Smooth muscle cell of the brain vasculature (primary cell): ENCODE measurements at regions not wholly inside any gene's neighbourhood (a gene's known extent, or its start where the extent isn't known, plus 50 kb on each side); places are given as distances from the start of the nearest gene placed in this dataset.

Experiments
- DNase-seq: peaks from one replicate; pipeline ENCODE4 v3.0.0-alpha.2; 2012; ENCODE audit warnings: low read depth, low spot score

DNA sequence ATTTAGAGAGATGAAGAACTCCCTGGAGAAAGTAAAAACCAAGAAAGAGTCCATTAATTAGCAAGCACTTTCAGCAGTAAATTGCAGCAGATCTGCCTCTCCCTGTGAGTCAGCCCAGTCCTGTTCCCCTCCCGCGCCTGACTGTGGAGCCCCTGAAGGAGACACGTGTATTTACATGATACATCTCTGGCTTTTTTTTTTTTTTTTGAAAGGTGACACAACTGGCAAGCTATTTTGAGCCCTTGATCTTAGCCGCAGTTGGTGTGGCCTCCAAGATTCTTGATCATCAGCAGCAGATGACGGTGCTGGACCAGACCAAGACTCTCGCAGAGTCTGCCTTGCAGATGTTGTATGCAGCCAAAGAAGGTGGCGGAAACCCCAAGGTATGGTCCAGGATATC lies 271.8 kb upstream of the TPM1 start:
- no peak for DNase-seq

DNA sequence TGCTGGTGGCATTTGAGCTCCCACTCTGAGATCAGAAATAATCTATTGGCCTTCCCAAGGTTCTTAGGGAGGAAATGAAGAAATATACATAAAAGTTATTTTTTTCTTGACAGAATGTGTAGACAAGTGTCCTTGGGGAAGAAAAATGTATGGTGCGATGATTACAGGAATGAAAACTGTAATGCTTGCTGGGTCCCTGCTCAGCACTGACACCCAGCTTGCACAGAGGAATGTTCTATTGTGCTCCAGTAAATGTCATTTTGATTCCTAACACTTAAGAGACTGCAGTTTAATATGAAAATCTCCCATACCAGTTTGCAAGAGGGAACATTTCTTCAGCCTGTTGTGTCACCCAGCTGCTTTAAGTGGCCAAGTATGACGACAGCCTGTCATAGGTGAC lies 271.3 kb upstream of the TPM1 start:
- DNase-seq = no peak

DNA sequence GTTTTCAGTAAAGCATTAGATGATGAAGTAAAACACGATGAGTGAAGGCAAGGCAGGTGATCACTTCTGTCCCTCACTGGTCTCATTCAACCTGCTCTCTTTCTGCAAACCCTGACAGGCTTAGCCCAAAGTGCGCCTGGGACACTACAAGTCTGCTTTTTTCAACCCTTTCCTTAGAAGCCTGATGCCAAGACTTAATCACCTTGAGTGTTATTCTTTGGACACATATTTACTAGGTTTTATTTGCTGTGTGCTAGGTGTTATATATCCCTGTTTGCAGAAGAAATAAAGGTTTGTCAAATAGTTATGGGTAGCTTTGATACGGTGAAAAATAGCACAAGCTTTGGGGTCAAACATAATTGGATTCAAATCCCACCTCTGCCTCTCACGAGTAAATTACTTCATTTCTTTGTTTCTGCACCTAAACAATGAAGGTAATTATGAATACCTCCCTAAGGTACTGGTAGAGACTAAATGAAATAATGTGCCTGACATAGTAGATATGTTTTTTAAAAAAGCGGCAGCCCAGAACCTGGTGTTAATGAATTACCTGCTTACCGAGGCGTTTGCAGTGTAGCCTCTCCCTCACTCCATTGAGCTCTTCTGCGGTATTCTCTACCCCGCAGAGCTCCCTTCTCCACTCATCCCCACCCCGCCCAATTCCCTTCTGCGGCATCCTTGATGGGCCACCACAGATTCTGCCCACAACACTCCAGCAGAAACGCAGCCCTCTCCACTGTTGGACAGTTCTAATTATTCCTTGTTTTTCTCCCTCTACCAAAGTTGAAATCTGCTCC lies 269.0 kb upstream of the TPM1 start:
- DNase-seq = no peak

DNA sequence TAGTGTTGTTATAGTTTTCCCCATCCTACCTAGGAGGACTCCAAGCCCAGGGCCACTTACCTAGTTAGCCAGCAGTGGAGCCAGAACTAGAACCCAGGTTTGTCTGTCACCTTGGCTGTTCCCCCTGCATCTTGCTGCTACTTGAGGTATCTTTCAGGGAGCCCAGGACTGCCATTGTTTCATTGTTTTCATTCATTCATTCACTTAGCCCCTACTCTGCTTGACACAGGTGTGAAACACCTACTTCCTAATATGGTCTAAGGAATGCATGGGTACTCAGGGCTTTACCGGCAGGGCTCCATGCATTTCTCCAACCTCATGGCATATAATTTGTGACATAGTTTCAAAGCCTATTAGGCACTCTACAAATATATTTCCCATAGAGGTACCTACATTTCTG lies 266.6 kb upstream of the TPM1 start:
- no peak for DNase-seq

DNA sequence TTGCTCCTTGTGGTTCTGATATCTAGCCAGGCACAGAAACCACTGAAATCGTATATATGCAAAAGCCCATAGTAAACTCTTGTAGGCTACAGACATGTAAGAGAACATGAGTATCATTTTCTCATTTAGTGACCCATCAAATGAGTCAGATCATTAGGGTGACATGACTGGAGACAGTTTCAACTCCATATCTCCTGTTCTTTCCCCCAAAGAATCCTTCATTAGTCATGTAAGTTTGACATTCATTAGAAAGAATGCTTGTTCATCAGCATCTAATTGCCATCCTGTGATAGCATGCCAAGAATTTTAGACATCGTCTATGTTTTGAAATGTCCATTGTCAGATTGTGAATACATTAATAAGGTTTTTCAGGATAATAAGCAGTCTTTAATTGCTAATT lies 264.9 kb upstream of the TPM1 start:
- DNase-seq = no peak

DNA sequence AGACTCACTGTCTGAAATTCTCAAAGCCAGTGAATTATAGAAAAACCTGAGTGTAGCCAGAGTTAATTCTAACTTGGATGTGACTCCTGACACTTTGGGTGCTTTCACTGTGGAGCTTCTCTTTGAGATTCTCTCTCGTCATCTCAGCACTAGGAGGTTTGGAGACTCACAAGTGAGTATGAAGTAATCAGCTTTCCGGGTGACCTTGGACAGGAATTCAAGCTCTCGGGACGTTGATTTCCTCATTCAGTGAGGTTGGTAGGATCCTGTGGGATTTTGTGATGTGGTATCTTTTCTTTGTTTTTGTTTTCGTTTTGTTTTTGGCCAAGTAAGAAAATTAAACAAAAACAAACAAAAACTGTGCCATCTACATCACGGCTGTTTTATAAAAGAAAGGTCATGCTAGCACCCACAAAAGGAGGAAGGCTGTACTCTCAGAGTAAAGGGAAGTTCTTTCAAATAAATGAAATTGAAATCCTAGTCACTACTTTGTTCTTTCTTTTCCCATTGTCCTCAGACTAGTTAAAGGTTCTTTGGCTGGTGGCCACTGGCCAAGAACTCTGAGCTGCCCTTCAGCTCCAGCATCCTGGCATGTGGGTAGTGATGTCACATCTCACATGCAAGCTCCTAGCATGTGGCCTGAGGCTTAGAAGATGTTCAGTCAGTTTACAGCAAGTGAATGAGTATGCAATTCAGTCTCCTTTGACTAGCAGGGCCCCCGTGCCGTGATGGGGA lies 263.3 kb upstream of the TPM1 start:
- no peak for DNase-seq

DNA sequence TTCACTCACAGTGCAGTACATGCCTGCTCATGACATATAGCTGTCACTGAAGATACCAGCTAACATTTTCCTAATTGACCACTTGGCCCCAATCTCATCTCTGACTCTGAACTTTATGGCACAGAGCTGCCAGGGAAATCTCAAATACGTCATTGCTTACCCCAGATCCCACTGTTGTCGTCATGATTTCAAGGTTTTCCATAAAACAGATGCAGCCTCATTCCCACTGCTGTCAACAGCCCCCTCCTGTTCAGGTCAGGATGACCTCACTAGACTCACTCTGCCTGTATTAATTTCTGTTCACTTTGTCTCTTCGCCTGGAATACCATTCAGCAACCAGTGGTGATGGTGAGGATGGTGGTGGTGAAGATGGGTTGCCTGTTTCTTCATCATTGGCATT lies 262.6 kb upstream of the TPM1 start:
- no peak for DNase-seq

DNA sequence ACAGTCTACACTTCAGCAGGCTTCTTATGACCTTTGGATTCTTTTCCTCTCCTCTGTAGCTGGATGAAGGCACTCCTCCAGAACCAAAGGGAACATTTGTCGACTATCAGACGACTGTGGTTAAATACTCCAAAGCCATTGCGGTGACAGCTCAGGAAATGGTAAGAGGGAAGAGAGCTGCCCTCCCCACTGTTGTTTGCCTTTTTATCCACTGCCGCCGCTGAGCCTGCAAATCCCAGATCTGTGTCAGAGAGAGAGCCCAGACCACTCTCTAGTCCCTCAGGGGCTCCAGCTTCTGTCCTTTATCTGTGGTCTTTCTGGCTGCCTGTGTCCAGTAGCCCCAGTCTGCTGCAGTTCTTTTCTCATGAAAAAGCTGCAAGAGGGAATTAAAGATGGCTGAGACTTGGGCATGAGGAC lies 261.5 kb upstream of the TPM1 start:
- no peak for DNase-seq

DNA sequence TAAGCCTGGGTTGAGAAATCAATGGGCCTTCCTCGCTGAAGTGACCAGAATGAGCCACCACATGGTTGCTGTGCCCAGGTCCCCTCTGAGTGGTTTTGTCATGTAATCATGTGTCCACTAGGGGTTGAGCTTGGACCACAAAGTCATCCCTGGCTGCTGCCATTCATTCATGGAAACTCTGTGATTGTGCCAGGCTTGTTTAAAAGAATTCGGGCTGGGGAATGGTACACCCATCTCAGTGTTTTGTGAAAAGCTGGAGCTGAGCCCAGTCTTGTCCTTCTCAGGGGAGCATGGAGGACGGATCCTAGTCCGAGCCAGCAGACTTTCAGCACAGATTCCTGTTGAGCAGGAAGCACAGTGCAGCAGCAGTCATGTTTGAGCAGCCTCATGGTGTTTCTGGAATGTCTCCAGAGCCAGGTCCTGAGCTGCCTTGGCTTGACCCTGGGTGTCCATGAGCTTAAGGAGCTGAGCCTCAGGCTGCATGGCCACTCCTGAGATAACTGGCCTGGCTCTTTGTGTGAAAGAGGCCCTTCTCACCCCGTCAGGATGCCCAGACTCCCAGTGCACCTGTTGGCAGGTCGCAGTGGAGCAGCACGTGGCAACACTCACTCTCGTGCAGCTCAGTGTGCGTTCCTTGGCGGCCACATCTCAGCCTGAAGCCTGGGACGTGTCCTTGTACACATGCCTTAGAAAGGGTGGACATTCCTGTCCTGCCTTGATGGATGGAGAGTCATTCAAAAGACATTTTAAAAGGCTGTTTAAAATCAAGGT lies 260.3 kb upstream of the TPM1 start:
- peak; percentile 90 for DNase-seq

DNA sequence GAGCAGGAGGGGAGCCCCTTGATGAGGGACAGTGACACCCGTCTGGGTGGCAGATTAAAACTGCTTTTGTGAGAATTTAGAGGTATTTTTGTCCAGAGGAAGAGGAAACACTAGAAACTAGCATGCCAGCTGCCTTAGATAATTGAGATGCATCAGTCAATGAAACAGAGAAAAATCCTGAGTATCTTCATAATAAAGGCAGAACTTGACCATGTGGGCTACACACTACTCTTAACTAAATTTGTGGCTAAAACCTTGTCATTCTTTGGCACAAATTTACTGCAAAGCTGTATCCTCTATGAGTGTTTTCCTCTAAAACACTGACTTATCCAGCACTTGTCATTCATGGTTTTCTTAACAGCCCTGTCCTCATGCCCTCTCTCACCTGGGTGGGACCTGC lies 259.7 kb upstream of the TPM1 start:
- no peak for DNase-seq

DNA sequence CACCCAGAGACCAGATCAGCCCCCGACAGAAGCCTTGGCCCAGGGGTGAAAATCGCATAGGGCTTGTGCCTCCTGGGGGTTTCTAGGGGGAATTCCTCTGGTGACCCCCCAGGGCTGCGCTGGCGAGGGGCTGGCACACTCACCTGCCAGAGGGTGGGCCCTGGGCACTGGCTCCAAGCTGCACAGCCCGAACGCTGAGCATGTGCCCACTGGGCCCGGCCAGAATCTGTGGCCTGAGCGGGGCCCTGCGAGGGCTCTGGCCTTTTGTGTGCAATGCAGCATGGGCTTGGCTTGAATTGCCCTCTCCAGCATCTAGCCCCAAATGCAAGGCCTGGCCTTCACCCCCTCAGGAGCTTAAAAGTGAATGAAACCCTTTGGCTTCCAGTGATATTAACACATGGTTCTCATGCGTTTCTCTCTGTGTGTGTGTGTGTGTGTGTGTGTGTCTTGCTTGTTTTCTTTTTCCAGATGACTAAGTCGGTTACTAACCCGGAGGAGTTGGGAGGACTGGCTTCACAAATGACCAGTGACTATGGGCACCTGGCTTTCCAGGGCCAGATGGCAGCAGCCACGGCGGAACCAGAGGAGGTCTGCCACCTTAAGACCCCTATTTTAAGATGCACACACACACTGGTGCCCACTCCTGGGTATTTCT lies 259.1 kb upstream of the TPM1 start:
- peak; percentile 44 for DNase-seq

DNA sequence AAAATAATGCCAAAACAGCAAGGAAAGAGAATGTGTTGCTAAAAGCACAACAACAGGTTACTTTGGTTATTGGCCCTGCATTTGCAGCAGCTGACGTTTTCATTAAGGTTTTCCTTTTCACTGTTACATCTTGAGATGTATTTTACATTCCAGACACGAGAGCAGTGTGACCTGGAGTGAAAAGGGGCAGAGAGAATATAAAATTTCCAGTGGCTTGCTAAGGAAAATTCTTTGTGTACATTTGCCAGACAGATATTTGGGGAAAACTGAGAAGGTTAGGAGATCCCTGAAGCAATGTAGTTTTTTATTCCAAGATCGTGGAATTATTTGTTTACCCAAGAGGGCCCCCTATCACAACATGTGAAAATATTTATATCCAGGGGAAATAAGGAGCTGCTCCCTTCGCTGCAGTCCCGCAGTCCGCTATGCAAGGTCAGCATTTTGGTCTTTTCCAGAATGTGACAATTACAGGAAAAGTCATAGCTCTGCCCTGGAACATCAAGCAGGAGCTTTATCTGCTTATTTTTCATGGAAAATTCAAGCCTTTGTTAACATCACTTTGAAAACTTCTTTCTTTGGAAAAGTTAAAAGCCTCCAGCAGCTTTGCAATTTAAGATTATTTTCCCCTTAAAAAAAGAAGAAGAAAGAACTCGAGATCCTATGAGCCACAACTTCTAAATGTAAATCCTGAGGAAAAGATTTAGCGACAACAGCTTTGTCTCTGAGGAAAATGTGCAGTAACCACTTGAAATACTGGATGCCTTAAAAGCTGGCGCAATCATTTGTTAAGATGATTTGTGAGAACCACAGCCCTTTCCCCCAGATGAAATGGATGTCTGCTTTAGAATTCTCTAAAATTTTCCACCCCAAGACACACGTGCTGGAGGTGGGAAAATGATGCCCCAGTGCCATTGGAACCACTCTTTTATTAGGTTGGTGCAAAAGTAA lies 256.4 kb upstream of the TPM1 start:
- DNase-seq = no peak

DNA sequence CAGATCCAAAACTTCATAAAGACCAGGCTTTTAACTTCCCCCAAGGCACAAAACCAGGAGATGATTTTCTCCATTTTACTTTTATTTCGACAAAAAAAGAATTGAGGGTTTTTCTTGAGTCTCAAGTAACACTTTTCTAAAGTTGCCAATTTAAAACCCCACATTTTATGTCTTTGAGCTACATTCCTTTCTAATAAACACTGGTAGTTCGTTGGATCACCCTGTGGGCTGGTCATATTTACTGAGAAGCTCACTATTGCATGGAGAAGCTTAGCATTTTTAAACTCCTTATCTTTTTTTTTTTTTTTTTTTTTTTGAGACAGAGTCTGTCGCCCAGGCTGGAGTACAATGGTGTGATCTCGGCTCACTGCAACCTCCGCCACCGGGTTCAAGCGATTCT lies 255.1 kb upstream of the TPM1 start:
- no peak for DNase-seq

DNA sequence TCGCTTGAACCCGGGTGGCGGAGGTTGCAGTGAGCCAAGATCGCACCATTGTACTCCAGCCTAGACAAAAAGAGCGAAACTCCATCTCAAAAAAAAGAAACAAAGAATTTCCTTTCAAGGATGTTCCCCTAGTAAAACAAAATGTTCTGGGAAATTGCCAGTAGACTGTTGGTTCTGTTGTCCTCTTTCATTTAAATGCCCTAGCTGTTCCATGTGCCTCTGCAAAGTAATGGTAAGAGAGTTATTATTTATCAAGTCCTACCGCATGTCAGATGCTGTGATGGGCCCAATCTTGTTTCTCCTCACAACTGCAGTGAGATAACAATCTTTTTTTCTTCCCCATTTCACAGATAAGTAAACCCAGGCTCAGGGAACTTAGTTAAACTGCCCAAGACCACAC lies 254.3 kb upstream of the TPM1 start:
- no peak for DNase-seq

DNA sequence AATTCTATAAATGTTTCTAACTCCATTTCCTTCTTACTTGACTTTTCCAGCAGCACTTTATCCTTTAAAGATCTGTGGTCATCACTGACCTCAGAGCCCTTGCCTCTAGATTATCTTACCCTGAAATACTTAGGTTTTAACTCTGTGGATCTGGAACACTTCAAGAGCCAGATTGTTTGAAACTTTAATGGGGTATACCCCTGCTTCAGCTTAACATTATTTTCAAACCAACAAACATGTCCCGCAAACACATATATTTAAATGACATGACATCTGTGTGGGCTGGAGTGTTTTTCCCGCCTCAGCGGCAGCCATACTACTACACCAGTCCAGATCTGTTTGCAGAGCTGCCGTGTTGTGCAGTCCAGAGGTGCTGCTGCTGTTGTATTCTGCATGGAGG lies 252.0 kb upstream of the TPM1 start:
- DNase-seq = no peak

DNA sequence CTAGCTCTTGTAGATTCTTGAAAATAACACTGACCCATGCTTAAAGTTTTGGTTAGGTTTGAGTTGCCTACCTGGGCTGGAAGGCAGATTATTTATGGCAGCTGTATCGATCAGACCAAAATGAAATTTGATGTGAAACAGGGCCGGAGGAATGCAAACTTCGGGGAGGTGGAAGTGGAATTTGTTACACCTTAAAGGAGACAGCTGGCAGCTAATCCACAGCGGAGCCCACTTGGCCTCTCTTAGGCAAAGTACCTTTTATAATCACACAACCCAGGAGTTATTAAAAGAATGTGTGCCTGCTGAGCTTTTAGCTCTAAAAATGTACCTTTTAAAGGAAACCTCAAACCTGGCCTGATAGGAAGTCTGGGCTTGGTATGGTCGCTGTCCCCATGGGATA lies 250.9 kb upstream of the TPM1 start:
- no peak for DNase-seq

DNA sequence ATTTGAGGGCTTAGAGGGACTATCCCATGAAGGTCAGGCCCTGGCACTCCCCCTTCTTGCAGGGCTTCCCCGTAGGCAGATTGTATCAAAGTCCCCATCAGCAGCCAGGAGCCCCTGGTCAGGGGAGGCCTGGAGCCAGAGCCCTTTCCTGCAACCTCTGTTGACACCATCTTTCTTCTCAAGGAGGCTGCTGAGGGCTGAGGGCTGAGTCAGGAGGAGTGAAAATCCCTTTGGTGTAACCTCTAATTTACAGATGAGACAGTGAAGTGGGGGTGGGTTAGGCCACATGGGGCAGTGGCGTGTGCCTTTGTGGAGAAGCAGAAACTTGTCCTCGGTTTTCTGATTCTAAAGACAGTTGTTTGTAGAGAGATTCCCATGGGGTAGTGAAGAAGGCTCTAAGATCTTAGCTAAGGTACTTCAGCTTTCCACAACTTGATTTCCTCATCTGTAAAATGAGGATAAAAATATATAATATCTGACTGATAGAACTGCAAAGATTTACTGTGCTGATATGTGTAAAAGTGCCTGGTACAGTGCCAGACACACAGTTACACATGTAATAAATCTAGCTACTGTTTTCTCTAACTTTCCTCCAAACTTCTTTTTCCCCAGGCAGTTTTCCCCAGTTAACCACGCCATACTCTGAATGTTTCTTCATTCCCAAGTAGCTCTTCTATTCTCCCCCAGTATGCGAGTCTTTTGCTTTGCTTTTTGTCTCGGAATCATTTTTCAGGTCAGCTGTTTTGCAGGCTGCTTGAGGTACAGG lies 249.4 kb upstream of the TPM1 start:
- no peak for DNase-seq

DNA sequence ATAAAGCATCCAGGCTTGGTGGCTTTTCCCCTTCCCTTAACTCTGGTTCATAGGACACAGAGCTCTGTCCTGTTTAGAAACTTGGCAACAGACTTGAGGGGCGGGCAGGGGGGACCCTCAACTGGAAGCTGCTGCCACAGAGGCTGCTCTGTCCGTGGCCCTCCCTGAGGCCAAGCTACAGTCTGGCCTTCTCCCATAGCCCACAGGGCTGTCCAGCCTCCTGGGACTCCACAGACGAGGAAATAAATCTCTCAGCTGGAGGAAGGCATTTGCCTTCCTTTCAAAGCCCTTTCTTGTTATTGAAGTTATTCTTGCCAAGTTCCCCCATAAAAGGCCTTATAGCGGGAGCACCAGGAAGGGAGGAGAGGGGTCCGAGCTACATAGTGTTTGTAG lies 248.8 kb upstream of the TPM1 start:
- DNase-seq = no peak

DNA sequence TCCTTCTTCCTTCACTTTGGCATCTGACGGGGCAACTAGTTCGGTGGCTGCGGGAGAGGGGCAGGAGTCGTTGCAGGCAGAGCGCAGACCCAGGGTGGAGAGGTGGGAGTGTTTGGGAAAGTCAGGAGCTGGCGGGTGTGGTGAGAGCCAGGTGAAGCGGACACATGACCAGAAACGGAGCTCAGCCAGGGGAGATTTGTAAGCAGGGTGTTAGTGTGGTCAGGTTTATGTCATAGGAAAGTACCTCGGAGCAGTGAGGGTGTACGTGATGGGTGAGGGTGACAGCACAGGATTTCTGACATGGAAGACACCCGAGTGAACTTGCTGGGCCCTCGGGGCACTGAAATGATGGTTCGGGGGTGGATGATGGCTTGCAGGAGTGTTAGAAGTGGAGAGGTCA lies 247.4 kb upstream of the TPM1 start:
- no peak for DNase-seq
